OCI-LY1 (cell line): ENCODE measurements at regions not wholly inside any gene's neighbourhood (a gene's known extent, or its start where the extent isn't known, plus 50 kb on each side); places are given as distances from the start of the nearest gene placed in this dataset.

Source experiments
- H2AFZ ChIP-seq: fragments of 200-600 bp; sonication (generic), shearing (Covaris generic); 2 replicates; pipeline ENCODE4 v1.6.0; 2014; ENCODE audit warnings: antibody characterized with exemption, mild to moderate bottlenecking, low read length
- H3F3A ChIP-seq: fragments of 200-600 bp; sonication (generic), shearing (Covaris generic); 2 replicates; pipeline ENCODE4 v1.6.0; 2014; ENCODE audit warnings: mild to moderate bottlenecking, antibody characterized with exemption, low read length, moderate library complexity; ENCODE audit not compliant: insufficient read depth
- H3K27ac ChIP-seq: fragments of 200-600 bp; sonication (generic); 2 replicates; pipeline ENCODE4 v1.5.1; 2014; ENCODE audit warnings: low read length, mixed run types, mild to moderate bottlenecking, low read depth; ENCODE audit not compliant: poor library complexity, severe bottlenecking
- H3K27me3 ChIP-seq: fragments of 200-600 bp; sonication (generic); 2 replicates; pipeline ENCODE4 v1.6.0; 2014; ENCODE audit warnings: antibody characterized with exemption, mild to moderate bottlenecking, low read length, moderate library complexity; ENCODE audit not compliant: insufficient read depth
- H3K36me3 ChIP-seq: fragments of 200-600 bp; sonication (generic); 2 replicates; pipeline ENCODE4 v1.6.1; 2014; ENCODE audit warnings: mild to moderate bottlenecking, antibody characterized with exemption, low read length, moderate library complexity, mixed read lengths; ENCODE audit not compliant: insufficient read depth
- H3K4me1 ChIP-seq: fragments of 200-600 bp; sonication (generic); 2 replicates; pipeline ENCODE4 v1.5.1; 2014; ENCODE audit warnings: mild to moderate bottlenecking, low read length, moderate library complexity; ENCODE audit not compliant: insufficient read depth, severe bottlenecking
- H3K4me2 ChIP-seq: fragments of 200-600 bp; sonication (generic), shearing (Covaris generic); 2 replicates; pipeline ENCODE4 v1.6.1; 2014; ENCODE audit warnings: low read length
- H3K4me3 ChIP-seq: fragments of 200-600 bp; sonication (generic); 2 replicates; pipeline ENCODE4 v1.5.1; 2014; ENCODE audit warnings: low read length, low read depth, mild to moderate bottlenecking, mixed read lengths; ENCODE audit not compliant: poor library complexity, severe bottlenecking
- H3K79me2 ChIP-seq: fragments of 200-600 bp; shearing (Covaris generic); 2 replicates; pipeline ENCODE4 v1.6.1; 2016; ENCODE audit warnings: mixed run types, low read length, mixed read lengths; ENCODE audit not compliant: insufficient read depth
- H3K9ac ChIP-seq: fragments of 200-600 bp; sonication (generic), shearing (Covaris generic); 2 replicates; pipeline ENCODE4 v1.6.1; 2014; ENCODE audit warnings: mild to moderate bottlenecking, low read length, mixed read lengths
- H3K9me2 ChIP-seq: fragments of 200-600 bp; sonication (generic), shearing (Covaris generic); 2 replicates; pipeline ENCODE4 v1.6.1; 2014; ENCODE audit warnings: low read depth, mild to moderate bottlenecking, low read length, mixed read lengths
- H3K9me3 ChIP-seq: fragments of 200-600 bp; shearing (Covaris generic); 2 replicates; pipeline ENCODE4 v1.6.1; 2014; ENCODE audit warnings: low read length, mixed read lengths
- H4K20me1 ChIP-seq: fragments of 200-600 bp; sonication (generic), shearing (Covaris generic); 2 replicates; pipeline ENCODE4 v1.6.0; 2016; ENCODE audit warnings: mild to moderate bottlenecking, low read length; ENCODE audit not compliant: insufficient read depth
- EZH2 ChIP-seq: fragments of 200-600 bp; sonication (generic), shearing (Covaris generic); IDR thresholded peaks from 2 replicates; pipeline ENCODE4 v1.8.0; 2017; ENCODE audit warnings: borderline replicate concordance, mixed run types, mild to moderate bottlenecking, antibody characterized with exemption, low read length, moderate library complexity, mixed read lengths
- TF ChIP-seq, protein P1 (sequence below): fragments of 200-600 bp; sonication (generic), shearing (Covaris generic); IDR thresholded peaks from 2 replicates; pipeline ENCODE4 v1.5.1; 2017; ENCODE audit warnings: mild to moderate bottlenecking, antibody characterized with exemption, low read length, moderate library complexity, mixed read lengths

DNA sequence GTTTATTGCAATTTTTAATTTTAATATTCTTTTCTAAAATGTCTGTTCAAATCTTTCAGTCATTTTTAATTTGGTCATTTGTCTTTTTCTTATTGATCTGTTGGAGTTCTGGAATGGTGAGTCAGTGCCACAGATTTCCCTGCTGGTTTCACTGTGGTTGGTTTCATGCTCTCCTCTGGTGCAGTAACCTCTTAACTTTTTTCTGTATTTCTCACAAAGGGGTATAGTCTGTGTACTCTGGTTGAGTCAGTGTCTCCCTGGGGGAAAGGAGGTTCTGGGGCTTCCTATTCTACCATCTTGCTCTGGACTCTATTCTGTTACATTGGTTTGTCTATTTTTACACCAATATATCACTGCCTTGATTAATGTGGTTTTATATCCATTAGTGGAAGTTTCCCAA, 178.8 kb downstream of the CSNK1G3 start:
- H3F3A ChIP-seq = no peaks in the 10 kb centered on the region
- H3K4me1 ChIP-seq = no peaks in the 10 kb centered on the region
- TF ChIP-seq EZH2 = no peak
- TF ChIP-seq, protein P1, sequence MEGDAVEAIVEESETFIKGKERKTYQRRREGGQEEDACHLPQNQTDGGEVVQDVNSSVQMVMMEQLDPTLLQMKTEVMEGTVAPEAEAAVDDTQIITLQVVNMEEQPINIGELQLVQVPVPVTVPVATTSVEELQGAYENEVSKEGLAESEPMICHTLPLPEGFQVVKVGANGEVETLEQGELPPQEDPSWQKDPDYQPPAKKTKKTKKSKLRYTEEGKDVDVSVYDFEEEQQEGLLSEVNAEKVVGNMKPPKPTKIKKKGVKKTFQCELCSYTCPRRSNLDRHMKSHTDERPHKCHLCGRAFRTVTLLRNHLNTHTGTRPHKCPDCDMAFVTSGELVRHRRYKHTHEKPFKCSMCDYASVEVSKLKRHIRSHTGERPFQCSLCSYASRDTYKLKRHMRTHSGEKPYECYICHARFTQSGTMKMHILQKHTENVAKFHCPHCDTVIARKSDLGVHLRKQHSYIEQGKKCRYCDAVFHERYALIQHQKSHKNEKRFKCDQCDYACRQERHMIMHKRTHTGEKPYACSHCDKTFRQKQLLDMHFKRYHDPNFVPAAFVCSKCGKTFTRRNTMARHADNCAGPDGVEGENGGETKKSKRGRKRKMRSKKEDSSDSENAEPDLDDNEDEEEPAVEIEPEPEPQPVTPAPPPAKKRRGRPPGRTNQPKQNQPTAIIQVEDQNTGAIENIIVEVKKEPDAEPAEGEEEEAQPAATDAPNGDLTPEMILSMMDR = no peak
- no peaks in the 10 kb centered on the region for H3K9me3 ChIP-seq
- no peaks in the 10 kb centered on the region for H3K79me2 ChIP-seq
- no peak overlapping the region for H3K4me2 ChIP-seq
- H3K9ac ChIP-seq = no peak overlapping the region
- no peaks in the 10 kb centered on the region for H3K9me2 ChIP-seq
- no peaks in the 10 kb centered on the region for H3K36me3 ChIP-seq
- H2AFZ ChIP-seq = no peak overlapping the region
- H3K27me3 ChIP-seq = no peaks in the 10 kb centered on the region
- H4K20me1 ChIP-seq = no peaks in the 10 kb centered on the region
- no peak overlapping the region for H3K27ac ChIP-seq
- H3K4me3 ChIP-seq = no peak overlapping the region

DNA sequence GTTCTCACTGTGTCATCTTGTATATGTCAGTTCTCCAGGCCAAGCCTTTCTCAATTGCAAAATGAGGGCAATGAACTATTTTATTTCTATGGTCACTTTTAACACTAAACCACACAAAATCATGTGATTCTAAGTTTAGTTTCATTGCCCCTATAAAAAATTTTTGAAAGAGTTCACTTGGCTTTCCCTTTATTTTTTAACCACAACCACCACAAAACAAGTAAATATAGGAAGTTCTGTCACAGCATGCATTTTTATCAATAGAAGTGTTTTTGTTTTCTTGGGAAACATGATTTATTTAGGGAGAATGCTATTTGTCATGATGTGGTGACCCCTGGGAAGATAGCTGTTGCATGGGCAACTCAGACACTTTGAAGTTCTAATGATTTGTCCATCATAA, 169.1 kb downstream of the CSNK1G3 start:
- Histone ChIP-seq H3K27ac (no peak overlapping the region), H3K27me3 (no peaks in the 10 kb centered on the region), H3F3A (no peaks in the 10 kb centered on the region), H3K9ac (no peak overlapping the region), H3K36me3 (no peaks in the 10 kb centered on the region), H2AFZ (no peak overlapping the region), H3K9me3 (no peaks in the 10 kb centered on the region), H3K4me2 (no peak overlapping the region), H4K20me1 (no peaks in the 10 kb centered on the region), H3K4me1 (no peaks in the 10 kb centered on the region), H3K9me2 (no peaks in the 10 kb centered on the region; the same call in 1 of the 2 replicates), H3K79me2 (no peaks in the 10 kb centered on the region), H3K4me3 (no peak overlapping the region)
- TF ChIP-seq, protein P1 = no peak
- TF ChIP-seq EZH2 = no peak

DNA sequence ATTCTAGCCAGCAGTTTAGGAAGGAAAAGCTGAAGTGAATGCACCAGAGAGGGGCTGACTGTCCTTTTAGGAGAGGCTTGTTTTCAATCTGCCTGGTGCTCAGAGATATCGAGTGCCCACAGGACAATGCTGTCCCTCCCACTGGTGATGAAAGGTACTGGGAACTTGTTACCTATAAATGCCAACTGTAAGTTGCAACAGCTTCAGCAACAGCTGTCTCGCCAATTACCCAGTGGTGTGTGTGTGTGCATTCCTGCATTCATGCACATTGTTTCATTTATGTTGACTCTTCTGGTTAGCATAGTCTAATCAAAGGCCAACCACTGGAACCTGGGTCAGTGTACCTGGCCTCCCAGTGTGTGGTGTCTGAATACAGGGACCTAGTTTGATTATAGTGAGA, 161.1 kb downstream of the CSNK1G3 start:
- peak overlapping the region; percentile 23; the same call in 1 of the 2 replicates for H3K4me2 ChIP-seq
- H3F3A ChIP-seq = no peaks in the 10 kb centered on the region
- no peak overlapping the region; the same call in 1 of the 2 replicates for H3K9ac ChIP-seq
- H3K36me3 ChIP-seq = no peaks in the 10 kb centered on the region
- no peak overlapping the region for H3K4me3 ChIP-seq
- no peaks in the 10 kb centered on the region for H3K79me2 ChIP-seq
- peaks cover 26% of the 10 kb centered on the region for H3K4me1 ChIP-seq
- peak overlapping the region; percentile 3; the same call in 1 of the 2 replicates for H2AFZ ChIP-seq
- no peaks in the 10 kb centered on the region for H3K9me3 ChIP-seq
- H3K27ac ChIP-seq = peak overlapping the region; percentile 28
- TF ChIP-seq EZH2 = no peak
- TF ChIP-seq, protein P1 = no peak
- H4K20me1 ChIP-seq = no peaks in the 10 kb centered on the region
- H3K27me3 ChIP-seq = no peaks in the 10 kb centered on the region
- no peaks in the 10 kb centered on the region for H3K9me2 ChIP-seq
